Loucy (cell line): ENCODE measurements at regions not wholly inside any gene's neighbourhood (a gene's known extent, or its start where the extent isn't known, plus 50 kb on each side); places are given as distances from the start of the nearest gene placed in this dataset.

ENCODE experiments used
- EZH2phosphoT487 ChIP-seq: fragments of 200-600 bp; IDR thresholded peaks from 2 replicates; pipeline ENCODE4 v1.6.1; 2018; ENCODE audit warnings: antibody characterized with exemption, mild to moderate bottlenecking, moderate library complexity, borderline replicate concordance
- TF ChIP-seq, protein P1 (sequence below): fragments of 200-600 bp; sonication (generic); conservative IDR thresholded peaks from 2 replicates; pipeline ENCODE4 v1.5.1; 2014; ENCODE audit warnings: mild to moderate bottlenecking, antibody characterized with exemption, low read length

GRCh38 chr3:65070968-65071367 lies 383.2 kb upstream of the ADAMTS9 start:
- TF ChIP-seq, protein P1, sequence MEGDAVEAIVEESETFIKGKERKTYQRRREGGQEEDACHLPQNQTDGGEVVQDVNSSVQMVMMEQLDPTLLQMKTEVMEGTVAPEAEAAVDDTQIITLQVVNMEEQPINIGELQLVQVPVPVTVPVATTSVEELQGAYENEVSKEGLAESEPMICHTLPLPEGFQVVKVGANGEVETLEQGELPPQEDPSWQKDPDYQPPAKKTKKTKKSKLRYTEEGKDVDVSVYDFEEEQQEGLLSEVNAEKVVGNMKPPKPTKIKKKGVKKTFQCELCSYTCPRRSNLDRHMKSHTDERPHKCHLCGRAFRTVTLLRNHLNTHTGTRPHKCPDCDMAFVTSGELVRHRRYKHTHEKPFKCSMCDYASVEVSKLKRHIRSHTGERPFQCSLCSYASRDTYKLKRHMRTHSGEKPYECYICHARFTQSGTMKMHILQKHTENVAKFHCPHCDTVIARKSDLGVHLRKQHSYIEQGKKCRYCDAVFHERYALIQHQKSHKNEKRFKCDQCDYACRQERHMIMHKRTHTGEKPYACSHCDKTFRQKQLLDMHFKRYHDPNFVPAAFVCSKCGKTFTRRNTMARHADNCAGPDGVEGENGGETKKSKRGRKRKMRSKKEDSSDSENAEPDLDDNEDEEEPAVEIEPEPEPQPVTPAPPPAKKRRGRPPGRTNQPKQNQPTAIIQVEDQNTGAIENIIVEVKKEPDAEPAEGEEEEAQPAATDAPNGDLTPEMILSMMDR = no peak
- TF ChIP-seq EZH2phosphoT487 = no peak
